ENCODE measurements at regions not wholly inside any gene's neighbourhood (a gene's known extent, or its start where the extent isn't known, plus 50 kb on each side); places are given as distances from the start of the nearest gene placed in this dataset.

- Histone ChIP-seq H3K4me3 (ENCODE audit: low read length) (no peak overlapping the region), H3K27me3 (ENCODE audit: control insufficient read depth, low read length) (no peaks in the 10 kb centered on the region), H3K9me2 (replicated peaks; ENCODE audit: control insufficient read depth, low read length) (no peaks in the 10 kb centered on the region), H3K79me2 (ENCODE audit: control insufficient read depth, low read length) (no peaks in the 10 kb centered on the region), H3K4me1 (ENCODE audit: control insufficient read depth, low read length) (peaks cover 18% of the 10 kb centered on the region), H3K9me3 (ENCODE audit: control insufficient read depth, insufficient read depth, low read length) (peaks cover 4% of the 10 kb centered on the region; the same call in 1 of the 2 replicates), H3F3A (ENCODE audit: control insufficient read depth, insufficient read depth) (no peaks in the 10 kb centered on the region), H4K20me1 (ENCODE audit: control insufficient read depth, insufficient read depth, low read depth, low read length) (no peaks in the 10 kb centered on the region), H3K27ac (ENCODE audit: low read depth, low read length) (no peak overlapping the region), H3K36me3 (ENCODE audit: control insufficient read depth, low read length) (no peaks in the 10 kb centered on the region), H3K4me2 (ENCODE audit: low read length) (no peak overlapping the region)
- TF ChIP-seq EZH2phosphoT487 (IDR thresholded peaks at IDR 0.05; ENCODE audit: borderline replicate concordance, low read length), result no peak
- TF ChIP-seq, protein P1, sequence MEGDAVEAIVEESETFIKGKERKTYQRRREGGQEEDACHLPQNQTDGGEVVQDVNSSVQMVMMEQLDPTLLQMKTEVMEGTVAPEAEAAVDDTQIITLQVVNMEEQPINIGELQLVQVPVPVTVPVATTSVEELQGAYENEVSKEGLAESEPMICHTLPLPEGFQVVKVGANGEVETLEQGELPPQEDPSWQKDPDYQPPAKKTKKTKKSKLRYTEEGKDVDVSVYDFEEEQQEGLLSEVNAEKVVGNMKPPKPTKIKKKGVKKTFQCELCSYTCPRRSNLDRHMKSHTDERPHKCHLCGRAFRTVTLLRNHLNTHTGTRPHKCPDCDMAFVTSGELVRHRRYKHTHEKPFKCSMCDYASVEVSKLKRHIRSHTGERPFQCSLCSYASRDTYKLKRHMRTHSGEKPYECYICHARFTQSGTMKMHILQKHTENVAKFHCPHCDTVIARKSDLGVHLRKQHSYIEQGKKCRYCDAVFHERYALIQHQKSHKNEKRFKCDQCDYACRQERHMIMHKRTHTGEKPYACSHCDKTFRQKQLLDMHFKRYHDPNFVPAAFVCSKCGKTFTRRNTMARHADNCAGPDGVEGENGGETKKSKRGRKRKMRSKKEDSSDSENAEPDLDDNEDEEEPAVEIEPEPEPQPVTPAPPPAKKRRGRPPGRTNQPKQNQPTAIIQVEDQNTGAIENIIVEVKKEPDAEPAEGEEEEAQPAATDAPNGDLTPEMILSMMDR (IDR thresholded peaks at IDR 0.05; ENCODE audit: low read depth, low read length, poor library complexity, severe bottlenecking), result no peak
Observed at GRCh38 chr10:31698181-31698830, 230.3 kb downstream of the ARHGAP12 start.

DNA sequence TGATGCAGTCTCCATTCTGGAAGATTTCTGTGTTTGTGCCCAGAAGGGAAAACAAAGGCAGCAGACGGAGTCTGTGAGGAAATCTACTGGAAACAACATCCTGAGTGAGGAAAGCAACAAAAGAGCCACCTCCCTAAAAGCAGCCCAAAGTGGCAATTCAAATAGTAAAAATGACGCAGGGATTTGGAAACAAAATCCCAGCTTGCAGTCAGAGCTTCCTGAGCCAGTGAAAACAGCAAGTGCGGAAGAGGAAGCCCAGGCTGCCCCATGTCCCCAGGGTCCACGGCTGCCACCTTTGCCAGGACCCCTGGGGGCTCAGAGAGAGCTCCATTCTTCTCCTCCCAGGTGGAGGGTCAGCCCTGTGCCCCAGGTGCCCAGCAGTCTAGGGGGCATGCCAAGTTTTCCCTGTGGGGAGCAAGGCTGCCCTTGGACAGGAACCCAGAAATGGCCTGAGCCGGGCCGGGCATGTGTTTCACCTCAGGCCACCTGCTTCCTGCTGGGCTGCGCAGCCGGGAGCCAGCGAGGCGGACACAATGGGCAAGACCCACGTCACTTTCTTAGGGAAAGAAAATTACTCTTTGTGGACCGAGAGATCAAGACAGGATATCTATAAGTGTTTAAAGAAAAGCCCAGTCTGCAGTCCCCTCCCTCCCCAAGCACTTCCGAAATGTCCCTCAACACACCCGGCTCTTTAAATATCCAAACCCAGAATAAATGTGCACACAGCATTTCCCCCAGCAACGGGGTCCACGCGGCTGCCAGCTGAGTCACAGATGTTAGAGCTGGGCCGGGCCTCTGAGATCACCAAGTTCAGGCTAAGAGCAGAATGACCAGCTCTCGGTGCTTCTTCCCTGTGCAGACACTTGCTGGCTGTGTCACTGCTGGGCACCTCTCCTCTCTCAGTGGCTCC lies 231.1 kb downstream of the ARHGAP12 start:
- H3K4me2 ChIP-seq (ENCODE audit: low read length), result no peak overlapping the region
- H3K27ac ChIP-seq (ENCODE audit: low read depth, low read length), result no peak overlapping the region

DNA sequence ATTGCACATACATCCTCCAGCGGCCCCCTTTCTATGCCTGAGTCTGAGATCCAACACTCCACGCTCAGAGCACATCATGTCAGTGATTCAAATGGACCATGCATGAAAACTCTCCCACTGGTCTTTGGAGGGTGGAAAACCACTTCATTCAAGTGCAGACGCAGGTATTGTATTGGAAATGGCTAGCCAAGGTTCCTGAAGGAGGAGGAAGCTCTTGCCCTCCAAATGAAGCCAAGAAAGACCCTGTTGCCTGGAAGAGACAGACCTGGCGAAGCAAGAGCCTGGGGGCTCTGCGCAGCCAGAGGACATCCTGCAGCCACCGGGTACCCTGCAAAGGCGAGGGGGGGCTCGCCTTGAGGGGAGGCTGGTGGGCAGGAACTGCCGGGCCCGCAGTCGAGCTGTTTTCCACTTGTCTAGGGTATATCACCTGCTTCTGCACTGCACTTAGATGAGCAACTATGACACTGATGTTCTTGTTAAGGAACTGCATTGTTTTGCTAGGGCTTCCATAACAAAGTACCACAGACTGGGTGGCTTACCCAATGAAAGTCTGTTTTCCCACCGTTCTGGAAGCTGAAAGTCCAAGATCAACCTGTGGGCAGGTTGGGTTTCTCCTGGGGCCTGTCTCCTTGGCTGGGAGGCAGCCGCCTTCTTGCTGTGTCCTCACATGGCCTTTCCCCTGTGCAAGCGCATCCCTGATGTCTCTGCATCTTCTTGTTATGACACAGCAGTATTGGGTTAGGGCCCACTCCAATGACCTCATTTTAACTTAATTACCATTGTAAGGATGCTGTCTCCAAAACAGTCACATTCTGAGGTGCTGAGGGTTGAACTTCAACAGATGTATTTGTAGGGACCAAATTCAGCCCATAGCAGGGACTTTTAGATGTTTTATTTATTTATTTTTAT lies 233.4 kb downstream of the ARHGAP12 start:
- H3K27ac ChIP-seq (ENCODE audit: low read depth, low read length), result no peak overlapping the region
- no peaks in the 10 kb centered on the region for H3K79me2 ChIP-seq (ENCODE audit: control insufficient read depth, low read length)
- no peaks in the 10 kb centered on the region for H3K27me3 ChIP-seq (ENCODE audit: control insufficient read depth, low read length)
- no peaks in the 10 kb centered on the region for H3K9me2 ChIP-seq (replicated peaks; ENCODE audit: control insufficient read depth, low read length)
- H3K4me1 ChIP-seq (ENCODE audit: control insufficient read depth, low read length), result peaks cover 8% of the 10 kb centered on the region; the same call in 1 of the 2 replicates
- TF ChIP-seq, protein P1 (IDR thresholded peaks at IDR 0.05; ENCODE audit: low read depth, low read length, poor library complexity, severe bottlenecking), result no peak
- no peak for TF ChIP-seq EZH2phosphoT487 (IDR thresholded peaks at IDR 0.05; ENCODE audit: borderline replicate concordance, low read length)
- H3K4me2 ChIP-seq (ENCODE audit: low read length), result no peak overlapping the region
- no peaks in the 10 kb centered on the region for H3F3A ChIP-seq (ENCODE audit: control insufficient read depth, insufficient read depth)
- H3K9me3 ChIP-seq (ENCODE audit: control insufficient read depth, insufficient read depth, low read length), result no peaks in the 10 kb centered on the region
- H3K36me3 ChIP-seq (ENCODE audit: control insufficient read depth, low read length), result no peaks in the 10 kb centered on the region
- H3K4me3 ChIP-seq (ENCODE audit: low read length), result no peak overlapping the region
- no peaks in the 10 kb centered on the region for H4K20me1 ChIP-seq (ENCODE audit: control insufficient read depth, insufficient read depth, low read depth, low read length)

More for the DNA sequence above, 231.1 kb downstream of the ARHGAP12 start:
- H4K20me1 ChIP-seq (ENCODE audit: control insufficient read depth, insufficient read depth, low read depth, low read length), result no peaks in the 10 kb centered on the region
- TF ChIP-seq EZH2phosphoT487 (IDR thresholded peaks at IDR 0.05; ENCODE audit: borderline replicate concordance, low read length), result no peak
- TF ChIP-seq, protein P1 (IDR thresholded peaks at IDR 0.05; ENCODE audit: low read depth, low read length, poor library complexity, severe bottlenecking), result no peak
- no peaks in the 10 kb centered on the region for H3K36me3 ChIP-seq (ENCODE audit: control insufficient read depth, low read length)
- no peaks in the 10 kb centered on the region for H3K9me3 ChIP-seq (ENCODE audit: control insufficient read depth, insufficient read depth, low read length)
- H3K4me3 ChIP-seq (ENCODE audit: low read length), result no peak overlapping the region
- H3K27me3 ChIP-seq (ENCODE audit: control insufficient read depth, low read length), result no peaks in the 10 kb centered on the region
- peaks cover 18% of the 10 kb centered on the region for H3K4me1 ChIP-seq (ENCODE audit: control insufficient read depth, low read length)
- H3K9me2 ChIP-seq (replicated peaks; ENCODE audit: control insufficient read depth, low read length), result no peaks in the 10 kb centered on the region
- no peaks in the 10 kb centered on the region for H3F3A ChIP-seq (ENCODE audit: control insufficient read depth, insufficient read depth)
- H3K79me2 ChIP-seq (ENCODE audit: control insufficient read depth, low read length), result no peaks in the 10 kb centered on the region
